HUES64 (cell line): ENCODE measurements at regions not wholly inside any gene's neighbourhood (a gene's known extent, or its start where the extent isn't known, plus 50 kb on each side); places are given as distances from the start of the nearest gene placed in this dataset.
A peak's percentile ranks its signal among the peaks of the same experiment; 100 is the strongest.
"Not testable (repeated sequence)": the region's sequence is repeated elsewhere in the genome, so short reads cannot be mapped to it uniquely, and the experiment has no call there.

ENCODE experiments used
- H3K27ac ChIP-seq: 2 replicates; pipeline ENCODE4 v1.7.0; 2013; ENCODE audit warnings: low read depth, low read length, inconsistent platforms
- H3K27me3 ChIP-seq: 2 replicates; pipeline ENCODE4 v1.6.1; 2013; ENCODE audit warnings: mild to moderate bottlenecking, low read length; ENCODE audit not compliant: insufficient read depth
- H3K36me3 ChIP-seq: 2 replicates; pipeline ENCODE4 v1.6.1; 2013; ENCODE audit warnings: mild to moderate bottlenecking, low read length; ENCODE audit not compliant: insufficient read depth
- H3K4me1 ChIP-seq: 2 replicates; pipeline ENCODE4 v1.6.1; 2013; ENCODE audit warnings: mild to moderate bottlenecking, low read length, moderate library complexity; ENCODE audit not compliant: insufficient read depth
- H3K4me3 ChIP-seq: 2 replicates; pipeline ENCODE4 v1.5.1; 2013; ENCODE audit warnings: mild to moderate bottlenecking, low read length, moderate library complexity
- H3K9ac ChIP-seq: 2 replicates; pipeline ENCODE4 v1.6.1; 2013; ENCODE audit warnings: mild to moderate bottlenecking, low read depth, low read length
- H3K9me3 ChIP-seq: 2 replicates; pipeline ENCODE4 v1.6.1; 2013; ENCODE audit warnings: low read depth, low read length; ENCODE audit not compliant: insufficient read depth
- WGBS: fragments of 150-250, 120-280 bp; methylation state at CpG from one replicate; pipeline ENCODE4 v1.1.7; 2013; ENCODE audit warnings: missing lambda C conversion rate; 5-methylcytosine and 5-hydroxymethylcytosine counted together

GRCh38 chr1:38733761-38734160, 125.8 kb downstream of the RRAGC start:
- Histone ChIP-seq H3K4me3 (no peak overlapping the region), H3K27me3 (peaks cover 4% of the 10 kb centered on the region; the same call in 1 of the 2 replicates), H3K9me3 (no peaks in the 10 kb centered on the region), H3K9ac (no peak overlapping the region), H3K4me1 (peaks cover 7% of the 10 kb centered on the region; the same call in 1 of the 2 replicates), H3K36me3 (no peaks in the 10 kb centered on the region), H3K27ac (no peak overlapping the region)
- WGBS, result 91% methylated on average over 3 of the region's 3 CpGs

GRCh38 chr1:38730511-38731397, 128.8 kb downstream of the RRAGC start:
- Histone ChIP-seq H3K27me3 (peaks cover 14% of the 10 kb centered on the region; the same call in 1 of the 2 replicates), H3K9ac (no peak overlapping the region), H3K36me3 (no peaks in the 10 kb centered on the region), H3K9me3 (no peaks in the 10 kb centered on the region), H3K4me1 (peaks cover 29% of the 10 kb centered on the region), H3K4me3 (no peak overlapping the region), H3K27ac (no peak overlapping the region)
- WGBS, result 91% methylated on average over 6 of the region's 6 CpGs

GRCh38 chr1:38728585-38728908, 131.0 kb downstream of the RRAGC start:
- H3K9me3 ChIP-seq, result no peaks in the 10 kb centered on the region
- no peaks in the 10 kb centered on the region for H3K36me3 ChIP-seq
- H3K4me1 ChIP-seq, result peaks cover 29% of the 10 kb centered on the region
- H3K27me3 ChIP-seq, result peaks cover 14% of the 10 kb centered on the region; the same call in 1 of the 2 replicates
- H3K9ac ChIP-seq, result no peak overlapping the region
- 30% methylated on average over 1 of the region's 1 CpG for WGBS
- no peak overlapping the region for H3K27ac ChIP-seq
- no peak overlapping the region for H3K4me3 ChIP-seq

- no peaks in the 10 kb centered on the region for H3K36me3 ChIP-seq
- 21% methylated on average over 19 of the region's 20 CpGs for WGBS
- H3K9ac ChIP-seq, result peak overlapping the region; percentile 53
- H3K27ac ChIP-seq, result peak overlapping the region; percentile 79; the same call in 1 of the 2 replicates
- no peaks in the 10 kb centered on the region for H3K9me3 ChIP-seq
- H3K4me1 ChIP-seq, result peaks cover 29% of the 10 kb centered on the region
- peak overlapping the region; percentile 38 for H3K4me3 ChIP-seq
- H3K27me3 ChIP-seq, result peaks cover 14% of the 10 kb centered on the region; the same call in 1 of the 2 replicates
Measured at GRCh38 chr1:38727684-38728584, 131.6 kb downstream of the RRAGC start.

GRCh38 chr1:38725321-38725961, 134.1 kb downstream of the RRAGC start:
- 93% methylated on average over 8 of the region's 8 CpGs for whole genome bisulfite sequencing
- H3K4me3 ChIP-seq, H3K9me3 ChIP-seq, H3K9ac ChIP-seq, H3K36me3 ChIP-seq, H3K27ac ChIP-seq: not testable (repeated sequence)
- H3K4me1 ChIP-seq, result peaks cover 25% of the 10 kb centered on the region
- H3K27me3 ChIP-seq, result peaks cover 14% of the 10 kb centered on the region; the same call in 1 of the 2 replicates

- no peak overlapping the region for H3K27ac ChIP-seq
- WGBS, result 74% methylated on average over 7 of the region's 7 CpGs
Measured at GRCh38 chr1:38724160-38725131, 135.1 kb downstream of the RRAGC start.

GRCh38 chr1:38721816-38722215, 137.8 kb downstream of the RRAGC start:
- Histone ChIP-seq H3K9ac (no peak overlapping the region), H3K4me3 (no peak overlapping the region), H3K4me1 (peaks cover 3% of the 10 kb centered on the region), H3K27ac (no peak overlapping the region), H3K9me3 (no peaks in the 10 kb centered on the region), H3K27me3 (peaks cover 7% of the 10 kb centered on the region; the same call in 1 of the 2 replicates), H3K36me3 (no peaks in the 10 kb centered on the region)
- WGBS, result 90% methylated on average over 4 of the region's 4 CpGs

More at GRCh38 chr1:38724160-38725131, 135.1 kb downstream of the RRAGC start:
- H3K36me3 ChIP-seq, result no peaks in the 10 kb centered on the region
- H3K4me3 ChIP-seq, result no peak overlapping the region
- peaks cover 25% of the 10 kb centered on the region for H3K4me1 ChIP-seq
- H3K9me3 ChIP-seq, result no peaks in the 10 kb centered on the region
- H3K9ac ChIP-seq, result no peak overlapping the region
- H3K27me3 ChIP-seq, result peaks cover 14% of the 10 kb centered on the region; the same call in 1 of the 2 replicates

- WGBS, result 93% methylated on average over 7 of the region's 7 CpGs
- Histone ChIP-seq H3K9ac (no peak overlapping the region), H3K4me3 (no peak overlapping the region), H3K36me3 (no peaks in the 10 kb centered on the region), H3K27me3 (no peaks in the 10 kb centered on the region), H3K4me1 (no peaks in the 10 kb centered on the region), H3K9me3 (no peaks in the 10 kb centered on the region), H3K27ac (no peak overlapping the region)
Measured at GRCh38 chr1:38719880-38720279, 139.7 kb downstream of the RRAGC start.

- H3K27me3 ChIP-seq, result no peaks in the 10 kb centered on the region
- 94% methylated on average over 8 of the region's 8 CpGs for WGBS
- no peak overlapping the region for H3K4me3 ChIP-seq
- no peak overlapping the region for H3K27ac ChIP-seq
- no peaks in the 10 kb centered on the region for H3K36me3 ChIP-seq
- H3K4me1 ChIP-seq, result no peaks in the 10 kb centered on the region
- H3K9ac ChIP-seq, result no peak overlapping the region
- H3K9me3 ChIP-seq, result no peaks in the 10 kb centered on the region
Measured at GRCh38 chr1:38718031-38718430, 141.5 kb downstream of the RRAGC start.

- Histone ChIP-seq H3K4me1 (no peaks in the 10 kb centered on the region), H3K27ac (no peak overlapping the region), H3K27me3 (no peaks in the 10 kb centered on the region), H3K9ac (no peak overlapping the region), H3K36me3 (no peaks in the 10 kb centered on the region), H3K9me3 (no peaks in the 10 kb centered on the region), H3K4me3 (no peak overlapping the region)
- 97% methylated on average over 2 of the region's 2 CpGs for WGBS
Measured at GRCh38 chr1:38716229-38716628, 143.3 kb downstream of the RRAGC start.
